ENCODE measurements at regions not wholly inside any gene's neighbourhood (a gene's known extent, or its start where the extent isn't known, plus 50 kb on each side); places are given as distances from the start of the nearest gene placed in this dataset.

- FAIRE-seq (no peak), DNase-seq (no peak)
- intact Hi-C loops (cut with DNase I) = no loop called here
- H3K36me3 ChIP-seq (ENCODE audit: control insufficient read depth in 2 of 3, insufficient read depth in 3 of 3, low read length in 3 of 3) = no peaks in the 10 kb centered on the region
- no peak overlapping the region for H3K27ac ChIP-seq (ENCODE audit: low read depth in 2 of 2, low read length in 2 of 2)
- H3K27me3 ChIP-seq (ENCODE audit: control insufficient read depth, insufficient read depth, low read length) = no peaks in the 10 kb centered on the region
- H3K9ac ChIP-seq (ENCODE audit: low read length in 3 of 3) = no peak overlapping the region
- H3K4me1 ChIP-seq (ENCODE audit: control insufficient read depth in 2 of 3, insufficient read depth in 2 of 3, low read depth in 1 of 3, low read length in 3 of 3) = no peaks in the 10 kb centered on the region
- H3K9me3 ChIP-seq (ENCODE audit: control insufficient read depth in 2 of 3, insufficient read depth in 1 of 3, low read length in 3 of 3) = no peaks in the 10 kb centered on the region
- no peak for TF ChIP-seq CTCF (IDR thresholded peaks at IDR 0.05; ENCODE audit: borderline replicate concordance, extremely low read depth, insufficient read depth)
- peak overlapping the region in 1 of 3 donors; percentile 20 for H3K4me3 ChIP-seq (ENCODE audit: low read length in 3 of 3)
Observed at GRCh38 chr5:61631438-61631941, 299.4 kb downstream of the ZSWIM6 start.

GRCh38 chr5:61632064-61632463 lies 300.0 kb downstream of the ZSWIM6 start:
- H3K27me3 ChIP-seq (ENCODE audit: control insufficient read depth, insufficient read depth, low read length) = no peaks in the 10 kb centered on the region
- intact Hi-C loops (cut with DNase I) = no loop called here
- H3K27ac ChIP-seq (ENCODE audit: low read depth in 2 of 2, low read length in 2 of 2) = no peak overlapping the region
- no peaks in the 10 kb centered on the region for H3K36me3 ChIP-seq (ENCODE audit: control insufficient read depth in 2 of 3, insufficient read depth in 3 of 3, low read length in 3 of 3)
- TF ChIP-seq CTCF (IDR thresholded peaks at IDR 0.05; ENCODE audit: borderline replicate concordance, extremely low read depth, insufficient read depth) = no peak
- DNase-seq (no peak), FAIRE-seq (no peak)
- no peak overlapping the region for H3K9ac ChIP-seq (ENCODE audit: low read length in 3 of 3)
- no peaks in the 10 kb centered on the region for H3K4me1 ChIP-seq (ENCODE audit: control insufficient read depth in 2 of 3, insufficient read depth in 2 of 3, low read depth in 1 of 3, low read length in 3 of 3)
- H3K9me3 ChIP-seq (ENCODE audit: control insufficient read depth in 2 of 3, insufficient read depth in 1 of 3, low read length in 3 of 3) = no peaks in the 10 kb centered on the region
- no peak overlapping the region for H3K4me3 ChIP-seq (ENCODE audit: low read length in 3 of 3)

- no peak for TF ChIP-seq CTCF (IDR thresholded peaks at IDR 0.05; ENCODE audit: borderline replicate concordance, extremely low read depth, insufficient read depth)
Observed at GRCh38 chr5:61635271-61635670, 303.2 kb downstream of the ZSWIM6 start.

GRCh38 chr5:61637566-61637965 lies 305.5 kb downstream of the ZSWIM6 start:
- intact Hi-C loops (cut with DNase I) = no loop called here
- DNase-seq = peak in 1 of 5 donors; percentile 24
- Histone ChIP-seq H3K36me3 (ENCODE audit: control insufficient read depth in 2 of 3, insufficient read depth in 3 of 3, low read length in 3 of 3) (no peaks in the 10 kb centered on the region), H3K9me3 (ENCODE audit: control insufficient read depth in 2 of 3, insufficient read depth in 1 of 3, low read length in 3 of 3) (no peaks in the 10 kb centered on the region), H3K27ac (ENCODE audit: low read depth in 2 of 2, low read length in 2 of 2) (no peak overlapping the region), H3K27me3 (ENCODE audit: control insufficient read depth, insufficient read depth, low read length) (no peaks in the 10 kb centered on the region), H3K4me3 (ENCODE audit: low read length in 3 of 3) (no peak overlapping the region), H3K4me1 (ENCODE audit: control insufficient read depth in 2 of 3, insufficient read depth in 2 of 3, low read depth in 1 of 3, low read length in 3 of 3) (no peaks in the 10 kb centered on the region), H3K9ac (ENCODE audit: low read length in 3 of 3) (no peak overlapping the region)
- no peak for TF ChIP-seq CTCF (IDR thresholded peaks at IDR 0.05; ENCODE audit: borderline replicate concordance, extremely low read depth, insufficient read depth)
- FAIRE-seq = no peak

More at GRCh38 chr5:61635271-61635670, 303.2 kb downstream of the ZSWIM6 start:
- Histone ChIP-seq H3K27ac (ENCODE audit: low read depth in 2 of 2, low read length in 2 of 2) (no peak overlapping the region), H3K9ac (ENCODE audit: low read length in 3 of 3) (no peak overlapping the region), H3K36me3 (ENCODE audit: control insufficient read depth in 2 of 3, insufficient read depth in 3 of 3, low read length in 3 of 3) (no peaks in the 10 kb centered on the region), H3K9me3 (ENCODE audit: control insufficient read depth in 2 of 3, insufficient read depth in 1 of 3, low read length in 3 of 3) (no peaks in the 10 kb centered on the region), H3K4me1 (ENCODE audit: control insufficient read depth in 2 of 3, insufficient read depth in 2 of 3, low read depth in 1 of 3, low read length in 3 of 3) (no peaks in the 10 kb centered on the region), H3K27me3 (ENCODE audit: control insufficient read depth, insufficient read depth, low read length) (no peaks in the 10 kb centered on the region), H3K4me3 (ENCODE audit: low read length in 3 of 3) (no peak overlapping the region)
- no peak for FAIRE-seq
- peak in 1 of 5 donors; percentile 23 for DNase-seq
- intact Hi-C loops (cut with DNase I) = no loop called here

Data from kidney (tissue), 13 donors.